ENCODE measurements at regions not wholly inside any gene's neighbourhood (a gene's known extent, or its start where the extent isn't known, plus 50 kb on each side); places are given as distances from the start of the nearest gene placed in this dataset.

- H3K4me3 ChIP-seq (ENCODE audit: low read length), result no peak overlapping the region
- DNase-seq (ENCODE audit: low read depth), result no peak
- no peak for TF ChIP-seq CTCF (conservative IDR thresholded peaks at IDR 0.05; ENCODE audit: low read length)
Measured at GRCh38 chr2:146212602-146213001, 1632.2 kb upstream of the ACVR2A start.

DNA sequence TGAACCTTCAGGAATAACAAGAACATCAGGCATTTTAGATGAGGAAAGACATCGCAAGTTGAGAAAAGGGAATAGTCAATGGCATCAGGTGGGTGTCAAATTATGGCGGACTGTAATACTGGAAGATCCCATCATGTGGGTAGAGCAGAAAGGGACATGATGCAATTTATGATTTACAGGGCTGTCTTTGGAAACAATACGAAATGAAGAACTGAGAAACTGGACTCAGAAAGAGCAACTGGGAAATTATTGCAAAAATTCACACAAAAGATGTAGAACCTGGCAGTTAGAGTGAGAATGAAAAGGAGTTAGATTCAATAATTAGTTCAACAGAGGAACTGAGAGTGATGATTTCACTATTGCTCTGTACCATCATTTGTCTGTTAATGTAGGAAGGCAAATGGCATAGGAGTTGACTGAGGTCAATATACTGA is 1635.0 kb upstream of the ACVR2A start:
- no peak overlapping the region for H3K4me3 ChIP-seq (ENCODE audit: low read length)
- no peak for TF ChIP-seq CTCF (conservative IDR thresholded peaks at IDR 0.05; ENCODE audit: low read length)
- DNase-seq (ENCODE audit: low read depth), result no peak

DNA sequence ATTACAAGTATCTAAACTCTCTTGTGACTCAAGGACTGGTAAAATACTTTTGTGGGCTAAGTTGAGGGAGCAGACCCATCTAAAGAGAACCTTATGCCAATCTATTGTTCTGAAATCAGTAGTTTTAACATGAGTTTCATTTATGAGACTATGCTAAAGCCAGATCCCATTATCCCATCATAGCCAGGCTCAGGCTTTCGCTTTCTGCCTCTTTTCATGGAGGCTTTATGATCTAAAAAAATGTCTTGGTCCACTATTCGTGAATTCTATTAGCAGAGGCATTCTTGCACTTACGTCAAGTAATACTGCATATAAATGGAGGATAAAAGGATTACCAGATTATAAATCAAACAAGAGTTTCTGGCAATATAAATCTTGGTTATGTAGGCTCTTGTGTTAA is 1636.9 kb upstream of the ACVR2A start:
- H3K4me3 ChIP-seq (ENCODE audit: low read length), result no peak overlapping the region
- no peak for DNase-seq (ENCODE audit: low read depth)
- TF ChIP-seq CTCF (conservative IDR thresholded peaks at IDR 0.05; ENCODE audit: low read length), result no peak

DNA sequence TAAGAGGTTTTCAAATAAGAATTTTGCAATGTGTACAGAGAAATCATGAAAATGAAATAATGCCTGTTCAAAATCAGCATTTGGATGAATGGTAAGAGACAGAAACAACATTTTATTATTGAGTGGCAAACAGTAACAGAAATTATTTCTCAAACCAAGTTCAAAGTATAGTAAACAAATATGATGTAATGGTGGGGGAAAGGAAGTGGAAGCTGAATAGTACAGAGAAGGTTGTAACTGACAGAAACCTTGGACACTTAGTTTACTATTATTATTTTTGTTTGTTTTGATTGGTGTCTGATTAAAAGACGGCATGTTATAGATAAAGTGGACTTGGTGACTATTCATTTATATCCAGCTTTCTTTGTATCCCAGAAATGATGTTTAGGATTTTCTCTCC is 1637.4 kb upstream of the ACVR2A start:
- no peak for TF ChIP-seq CTCF (conservative IDR thresholded peaks at IDR 0.05; ENCODE audit: low read length)
- H3K4me3 ChIP-seq (ENCODE audit: low read length), result no peak overlapping the region
- DNase-seq (ENCODE audit: low read depth), result no peak

GRCh38 chr2:146203064-146203624 is 1641.7 kb upstream of the ACVR2A start:
- no peak overlapping the region for H3K4me3 ChIP-seq (ENCODE audit: low read length)
- no peak for TF ChIP-seq CTCF (conservative IDR thresholded peaks at IDR 0.05; ENCODE audit: low read length)
- DNase-seq (ENCODE audit: low read depth), result no peak

DNA sequence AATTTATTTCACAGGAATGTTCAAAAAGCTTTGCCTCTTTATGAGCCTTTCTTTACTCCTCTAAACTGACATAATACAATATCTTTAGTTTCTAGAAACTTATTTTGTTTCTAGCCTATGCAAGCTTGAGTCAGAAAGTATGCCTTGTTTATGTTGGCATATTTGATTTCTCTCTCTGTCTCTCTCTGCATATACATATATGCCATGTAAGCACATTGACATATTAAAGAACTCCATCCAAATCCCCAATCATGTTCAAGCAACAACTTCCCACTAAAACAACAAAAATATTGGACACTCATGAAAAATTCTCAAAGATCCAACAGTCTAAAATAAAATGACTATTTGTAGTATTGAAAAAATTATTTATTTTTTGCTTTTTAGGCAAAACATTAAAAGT is 1651.2 kb upstream of the ACVR2A start:
- H3K4me3 ChIP-seq (ENCODE audit: low read length), result no peak overlapping the region

More for the DNA sequence above, 1651.2 kb upstream of the ACVR2A start:
- no peak for DNase-seq (ENCODE audit: low read depth)
- TF ChIP-seq CTCF (conservative IDR thresholded peaks at IDR 0.05; ENCODE audit: low read length), result no peak
